Mucosa of descending colon (tissue), 3 donors: ENCODE measurements at regions not wholly inside any gene's neighbourhood (a gene's known extent, or its start where the extent isn't known, plus 50 kb on each side); places are given as distances from the start of the nearest gene placed in this dataset.

Experiments
- ATAC-seq: fragments of 200-7000 bp; cut with Tn5 transposase; one replicate; pipeline ENCODE4 v1.9.1; 2020; ENCODE audit warnings: mild to moderate bottlenecking, moderate library complexity
- DNase-seq, 3 donors: peaks; one replicate each; pipeline ENCODE4 v3.0.0-alpha.2; 2020
- H3K36me3 ChIP-seq: fragments of 200-600 bp; one replicate; pipeline ENCODE4 v1.8.0; 2021; ENCODE audit warnings: low read depth, mild to moderate bottlenecking
- H3K4me1 ChIP-seq: fragments of 200-600 bp; one replicate; pipeline ENCODE4 v1.8.0; 2021; ENCODE audit warnings: low read depth, mild to moderate bottlenecking
- H3K4me3 ChIP-seq: fragments of 200-600 bp; one replicate; pipeline ENCODE4 v1.8.0; 2021; ENCODE audit warnings: mild to moderate bottlenecking
- H3K9me3 ChIP-seq: fragments of 200-600 bp; one replicate; pipeline ENCODE4 v1.8.0; 2021; ENCODE audit warnings: mild to moderate bottlenecking
- intact Hi-C, 2 donors: fragments of 100-400 bp; cut with DNase I in 1 of 2; cut with micrococcal nuclease in 1 of 2; formaldehyde crosslinking; loops; one replicate each; pipeline versions ENCODE4 v1.11.0 to v1.11.1; 2022; cut with DNase I, micrococcal nuclease
- TF ChIP-seq, protein P1 (sequence below): fragments of 200-600 bp; IDR thresholded peaks from one replicate; pipeline ENCODE4 v1.8.0; 2022; ENCODE audit warnings: antibody characterized with exemption, mild to moderate bottlenecking
- donor health status: DM: no; HTN: no; CAD: no; lungs with moderate emphysema.
- donor health status: DM: no; HTN: no; CAD: no.
- donor health status: DM: no; HTN: yes; CAD: no.

DNA sequence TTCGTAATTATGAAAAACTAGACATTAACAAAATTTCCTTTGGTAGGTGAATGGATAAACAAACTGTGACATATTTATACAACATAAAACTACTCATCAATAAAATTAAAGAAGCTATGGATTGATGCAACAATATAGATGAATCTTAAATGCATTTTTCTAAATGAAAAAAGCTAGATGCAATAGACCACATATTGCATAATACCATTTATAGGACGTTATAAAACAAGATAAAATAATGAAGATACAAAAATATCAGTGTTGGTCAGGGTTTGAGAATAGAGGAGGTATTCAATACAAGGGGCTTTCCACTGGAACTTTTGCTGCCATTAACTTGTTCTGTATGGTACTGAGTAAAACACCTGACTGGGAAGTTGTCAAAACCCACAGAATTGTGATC, 314.4 kb downstream of the GRB14 start:
- Histone ChIP-seq H3K4me1 (no peaks in the 10 kb centered on the region), H3K4me3 (no peak overlapping the region), H3K36me3 (no peaks in the 10 kb centered on the region), H3K9me3 (no peaks in the 10 kb centered on the region)
- TF ChIP-seq, protein P1, sequence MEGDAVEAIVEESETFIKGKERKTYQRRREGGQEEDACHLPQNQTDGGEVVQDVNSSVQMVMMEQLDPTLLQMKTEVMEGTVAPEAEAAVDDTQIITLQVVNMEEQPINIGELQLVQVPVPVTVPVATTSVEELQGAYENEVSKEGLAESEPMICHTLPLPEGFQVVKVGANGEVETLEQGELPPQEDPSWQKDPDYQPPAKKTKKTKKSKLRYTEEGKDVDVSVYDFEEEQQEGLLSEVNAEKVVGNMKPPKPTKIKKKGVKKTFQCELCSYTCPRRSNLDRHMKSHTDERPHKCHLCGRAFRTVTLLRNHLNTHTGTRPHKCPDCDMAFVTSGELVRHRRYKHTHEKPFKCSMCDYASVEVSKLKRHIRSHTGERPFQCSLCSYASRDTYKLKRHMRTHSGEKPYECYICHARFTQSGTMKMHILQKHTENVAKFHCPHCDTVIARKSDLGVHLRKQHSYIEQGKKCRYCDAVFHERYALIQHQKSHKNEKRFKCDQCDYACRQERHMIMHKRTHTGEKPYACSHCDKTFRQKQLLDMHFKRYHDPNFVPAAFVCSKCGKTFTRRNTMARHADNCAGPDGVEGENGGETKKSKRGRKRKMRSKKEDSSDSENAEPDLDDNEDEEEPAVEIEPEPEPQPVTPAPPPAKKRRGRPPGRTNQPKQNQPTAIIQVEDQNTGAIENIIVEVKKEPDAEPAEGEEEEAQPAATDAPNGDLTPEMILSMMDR, result no peak
- ATAC-seq (no peak), DNase-seq (no peak)
- intact Hi-C loops, result no loop called here

DNA sequence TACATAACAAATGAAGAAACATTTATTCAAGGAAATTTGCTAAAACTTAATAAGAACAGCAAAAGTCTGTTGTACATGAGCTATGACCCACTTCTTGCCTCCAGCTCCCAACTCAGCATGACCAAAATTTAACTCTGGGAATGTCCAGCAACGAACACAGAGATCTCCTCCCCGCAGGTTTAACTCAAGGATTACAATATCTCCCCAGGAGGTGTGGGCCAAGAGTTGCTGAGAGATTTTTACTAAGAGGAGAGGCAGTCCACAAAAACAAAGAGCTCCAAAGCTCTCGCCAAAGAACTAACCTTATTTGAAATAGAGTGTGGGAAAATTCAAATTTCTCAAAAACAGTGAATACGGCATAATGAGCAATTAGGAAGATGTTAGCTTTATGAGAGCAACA, 318.5 kb downstream of the GRB14 start:
- TF ChIP-seq, protein P1, result no peak
- intact Hi-C loops, result no loop called here
- ATAC-seq, result no peak

DNA sequence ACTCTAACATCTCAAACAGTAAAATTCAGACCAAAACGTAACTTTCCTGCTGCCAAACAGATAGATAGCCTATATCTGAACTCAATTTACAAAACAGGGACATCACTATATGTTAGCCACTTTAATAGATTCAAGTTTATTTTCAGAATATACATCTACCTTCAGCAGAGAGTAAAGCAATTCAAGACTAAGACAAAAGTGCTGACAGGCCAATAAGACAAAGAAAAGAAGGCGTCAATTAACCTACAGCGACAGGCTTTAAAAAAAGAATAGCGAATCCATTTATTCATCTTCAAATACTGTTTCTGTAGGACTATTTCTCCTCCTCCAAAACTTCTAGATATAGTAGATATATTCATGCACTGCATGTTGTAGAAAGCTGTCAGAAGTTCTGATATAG, 333.0 kb downstream of the GRB14 start:
- no peak for ATAC-seq

More for the DNA sequence above, 318.5 kb downstream of the GRB14 start:
- Histone ChIP-seq H3K4me1 (no peaks in the 10 kb centered on the region), H3K36me3 (no peaks in the 10 kb centered on the region), H3K9me3 (no peaks in the 10 kb centered on the region), H3K4me3 (no peak overlapping the region)
- DNase-seq, result no peak

DNA sequence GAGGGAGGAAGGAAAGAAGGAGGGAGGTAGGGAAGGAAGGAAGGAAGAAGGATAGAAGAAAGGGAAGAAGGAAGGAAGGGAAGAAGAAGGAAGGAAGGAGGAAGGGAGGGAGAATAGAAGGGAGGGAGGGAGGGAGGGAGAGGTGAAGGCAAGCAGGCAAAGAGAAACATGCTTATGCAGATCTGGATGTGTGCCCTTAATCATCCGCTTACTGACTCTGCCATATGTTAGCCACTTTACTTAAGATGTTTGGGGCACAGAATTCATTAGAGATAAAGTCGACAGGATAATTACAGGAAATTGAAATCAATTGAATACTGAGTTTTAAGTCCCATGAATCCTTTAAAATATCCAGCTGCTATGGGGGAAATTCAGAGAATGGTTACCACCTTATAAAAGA, 334.2 kb downstream of the GRB14 start:
- H3K4me3 ChIP-seq, result no peak overlapping the region
- DNase-seq (no peak), ATAC-seq (no peak)
- no peaks in the 10 kb centered on the region for H3K9me3 ChIP-seq
- no peaks in the 10 kb centered on the region for H3K4me1 ChIP-seq
- H3K36me3 ChIP-seq, result no peaks in the 10 kb centered on the region
- intact Hi-C loops, result no loop called here
- TF ChIP-seq, protein P1, result no peak

More for the DNA sequence above, 333.0 kb downstream of the GRB14 start:
- no peaks in the 10 kb centered on the region for H3K9me3 ChIP-seq
- no peak overlapping the region for H3K4me3 ChIP-seq
- TF ChIP-seq, protein P1, result no peak
- intact Hi-C loops, result no loop called here
- DNase-seq, result no peak
- no peaks in the 10 kb centered on the region for H3K4me1 ChIP-seq
- no peaks in the 10 kb centered on the region for H3K36me3 ChIP-seq

DNA sequence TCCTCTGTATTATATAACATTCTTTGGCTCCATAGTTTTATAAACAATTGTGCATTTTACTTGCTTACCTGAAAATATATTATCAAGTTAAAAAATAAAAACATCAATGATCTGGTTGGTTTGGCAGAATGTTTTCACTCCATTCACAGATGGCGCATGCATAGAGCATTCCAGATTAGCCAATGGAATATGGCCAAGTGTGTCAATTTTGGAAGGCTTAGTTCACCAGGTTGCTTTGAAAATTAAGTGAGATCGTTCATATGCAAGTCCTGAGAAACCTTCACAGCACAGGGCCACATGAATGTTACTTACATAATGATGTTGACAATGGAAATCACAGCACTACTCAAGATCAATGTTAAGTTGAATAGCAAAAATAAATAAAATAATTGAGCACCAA, 335.7 kb downstream of the GRB14 start:
- TF ChIP-seq, protein P1, result no peak
- Histone ChIP-seq H3K36me3 (no peaks in the 10 kb centered on the region), H3K4me3 (no peak overlapping the region), H3K4me1 (no peaks in the 10 kb centered on the region), H3K9me3 (no peaks in the 10 kb centered on the region)
- ATAC-seq (no peak), DNase-seq (no peak)
- intact Hi-C loops, result no loop called here

DNA sequence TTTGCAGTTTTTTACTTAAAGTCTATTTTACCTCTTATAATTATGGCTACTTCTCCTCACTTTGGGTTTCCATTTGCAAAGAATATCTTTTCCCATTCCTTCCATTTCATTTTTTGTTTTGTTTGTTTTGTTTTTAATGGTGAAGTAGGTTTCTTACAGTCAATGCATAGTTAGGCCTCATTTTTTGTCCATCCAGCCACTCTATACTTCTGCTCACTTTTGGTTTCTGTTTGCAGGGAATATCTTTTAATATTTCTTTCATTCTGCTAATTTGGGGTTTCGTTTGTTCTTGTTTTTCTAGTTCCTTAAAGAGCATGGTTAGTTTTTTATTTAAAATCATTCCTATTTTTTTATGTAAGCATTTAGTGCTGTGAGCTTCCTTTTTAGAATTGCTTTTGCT, 339.4 kb downstream of the GRB14 start:
- intact Hi-C loops, result no loop called here
- no peaks in the 10 kb centered on the region for H3K4me1 ChIP-seq
- DNase-seq (no peak), ATAC-seq (no peak)
- TF ChIP-seq, protein P1, result no peak
- no peaks in the 10 kb centered on the region for H3K9me3 ChIP-seq
- H3K36me3 ChIP-seq, result no peaks in the 10 kb centered on the region
- no peak overlapping the region for H3K4me3 ChIP-seq
